HG02885 (cell line): ENCODE measurements at regions not wholly inside any gene's neighbourhood (a gene's known extent, or its start where the extent isn't known, plus 50 kb on each side); places are given as distances from the start of the nearest gene placed in this dataset.
A peak's percentile ranks its signal among the peaks of the same experiment; 100 is the strongest.

Source experiments
- ATAC-seq: cut with Tn5 transposase; IDR thresholded peaks from one replicate; pipeline ENCODE4 v1.9.1; 2021; ENCODE audit warnings: mild to moderate bottlenecking; ENCODE audit not compliant: unreplicated experiment, poor library complexity

- no peak for ATAC-seq
Measured at GRCh38 chr2:160928854-160929301, 231.3 kb upstream of the TANK start.

- no peak for ATAC-seq
Measured at GRCh38 chr2:160931531-160931930, 228.7 kb upstream of the TANK start.

GRCh38 chr2:160932960-160933359 is 227.3 kb upstream of the TANK start:
- ATAC-seq = no peak

- ATAC-seq = no peak
Measured at GRCh38 chr2:160934263-160934662, 226.0 kb upstream of the TANK start.

GRCh38 chr2:160934991-160935390 is 225.2 kb upstream of the TANK start:
- no peak for ATAC-seq

- ATAC-seq = no peak
Measured at GRCh38 chr2:160936044-160936806, 224.0 kb upstream of the TANK start.

GRCh38 chr2:160940271-160940670 is 220.0 kb upstream of the TANK start:
- no peak for ATAC-seq

GRCh38 chr2:160940699-160941098 is 219.5 kb upstream of the TANK start:
- ATAC-seq = peak; percentile 90

- ATAC-seq = peak; percentile 9
Measured at GRCh38 chr2:160941290-160941846, 218.9 kb upstream of the TANK start.

GRCh38 chr2:160942476-160943142 is 217.6 kb upstream of the TANK start:
- ATAC-seq = no peak

- ATAC-seq = no peak
Measured at GRCh38 chr2:160943414-160943813, 216.8 kb upstream of the TANK start.

GRCh38 chr2:160952464-160953254 is 207.6 kb upstream of the TANK start:
- ATAC-seq = no peak

- ATAC-seq = no peak
Measured at GRCh38 chr2:160955578-160955977, 204.7 kb upstream of the TANK start.

GRCh38 chr2:160956243-160956802 is 203.9 kb upstream of the TANK start:
- no peak for ATAC-seq

- no peak for ATAC-seq
Measured at GRCh38 chr2:160963957-160964356, 196.3 kb upstream of the TANK start.

- no peak for ATAC-seq
Measured at GRCh38 chr2:160967523-160967922, 192.7 kb upstream of the TANK start.

- no peak for ATAC-seq
Measured at GRCh38 chr2:160968183-160968582, 192.0 kb upstream of the TANK start.

GRCh38 chr2:160970052-160970965 is 189.9 kb upstream of the TANK start:
- ATAC-seq = no peak

GRCh38 chr2:160973991-160974390 is 186.2 kb upstream of the TANK start:
- no peak for ATAC-seq
